GM19351 (cell line): ENCODE measurements at regions not wholly inside any gene's neighbourhood (a gene's known extent, or its start where the extent isn't known, plus 50 kb on each side); places are given as distances from the start of the nearest gene placed in this dataset.

Source experiments
- ATAC-seq: cut with Tn5 transposase; IDR thresholded peaks from one replicate; pipeline ENCODE4 v1.9.1; 2021; ENCODE audit warnings: mild to moderate bottlenecking, moderate library complexity; ENCODE audit not compliant: unreplicated experiment

DNA sequence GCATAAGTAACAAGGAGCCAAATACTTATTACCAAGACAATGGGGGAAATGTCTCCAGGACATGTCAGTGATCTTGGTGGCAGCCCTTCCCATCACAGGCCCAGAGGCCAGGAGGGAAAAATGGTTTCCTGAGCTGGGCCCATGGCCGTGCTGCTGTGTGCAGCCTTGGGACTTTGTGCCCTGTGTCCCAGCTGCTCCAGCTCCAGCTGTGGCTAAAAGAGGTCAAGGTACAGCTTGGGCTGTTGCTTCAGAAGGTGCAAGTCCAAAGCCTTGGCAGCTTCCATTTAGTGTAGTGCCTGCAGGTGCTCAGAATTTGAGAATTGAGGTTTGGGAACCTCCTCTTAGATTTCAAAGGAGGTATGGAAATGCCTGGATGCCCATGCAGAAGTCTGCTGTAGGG is 212.3 kb upstream of the DCN start:
- no peak for ATAC-seq

DNA sequence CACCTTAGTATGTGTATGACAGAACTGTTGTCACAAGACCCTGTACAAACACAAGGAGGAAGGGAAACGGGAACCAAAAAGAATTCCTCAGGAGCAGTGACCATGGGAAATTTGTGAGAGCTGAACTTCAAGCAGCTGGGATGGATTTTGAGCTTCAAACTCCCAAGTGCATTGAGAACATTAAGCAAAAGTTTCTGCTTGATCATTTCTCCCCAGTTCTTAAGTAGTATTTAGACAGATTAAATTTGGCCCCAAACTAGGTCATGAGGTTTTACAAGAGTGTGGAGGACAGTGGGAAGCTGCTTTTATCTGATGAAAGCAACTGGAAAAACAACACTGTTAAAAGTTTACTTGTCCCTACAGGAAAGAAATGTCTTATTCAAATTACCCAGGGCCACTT is 206.0 kb upstream of the DCN start:
- ATAC-seq, result no peak

- no peak for ATAC-seq
These were observed 205.0 kb upstream of the DCN start for GRCh38 chr12:91387461-91388134.

- no peak for ATAC-seq
These were observed 202.2 kb upstream of the DCN start for GRCh38 chr12:91384806-91385205.

GRCh38 chr12:91384366-91384765 is 201.7 kb upstream of the DCN start:
- ATAC-seq, result no peak

DNA sequence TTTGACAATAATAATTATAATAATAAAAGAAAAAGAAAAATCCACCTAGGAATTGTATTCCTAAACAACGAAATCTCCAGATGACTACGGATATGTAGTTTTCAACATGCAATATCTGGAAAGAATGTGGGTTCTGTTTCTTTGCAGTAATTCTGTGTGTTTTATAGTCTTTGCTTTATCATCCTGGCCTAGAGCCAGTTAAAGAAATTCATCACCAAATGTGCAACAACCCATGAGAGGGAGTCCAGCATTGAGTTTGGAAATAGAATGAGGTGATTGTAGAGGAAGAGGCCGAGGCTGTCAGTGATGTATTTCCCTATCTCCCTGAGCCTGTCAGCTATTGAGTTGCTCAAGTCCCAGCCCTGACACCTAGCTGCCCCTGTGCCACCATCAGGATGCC is 200.5 kb upstream of the DCN start:
- ATAC-seq, result no peak

DNA sequence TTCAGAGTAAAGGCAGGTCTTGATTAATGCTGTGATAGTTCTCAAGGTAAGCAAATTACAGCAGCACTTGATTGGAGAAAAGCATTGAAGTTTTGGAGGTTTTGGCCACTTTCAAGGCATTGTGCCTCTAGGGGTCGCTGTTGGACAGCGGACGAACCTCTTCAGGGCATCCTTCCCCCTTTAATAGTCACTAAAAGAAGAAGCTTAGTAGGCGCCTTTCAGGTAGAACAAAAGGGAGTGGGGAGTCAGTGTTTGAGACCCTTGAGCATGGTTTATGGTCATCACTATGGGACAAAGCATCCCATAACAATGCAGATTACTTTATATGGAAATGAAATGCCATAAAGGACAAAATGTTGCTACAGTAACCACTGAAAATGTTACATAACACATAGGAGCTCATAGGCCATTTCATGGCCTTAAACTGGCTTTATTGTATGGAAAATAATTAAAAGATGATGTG is 199.5 kb upstream of the DCN start:
- peak; percentile 81 for ATAC-seq

DNA sequence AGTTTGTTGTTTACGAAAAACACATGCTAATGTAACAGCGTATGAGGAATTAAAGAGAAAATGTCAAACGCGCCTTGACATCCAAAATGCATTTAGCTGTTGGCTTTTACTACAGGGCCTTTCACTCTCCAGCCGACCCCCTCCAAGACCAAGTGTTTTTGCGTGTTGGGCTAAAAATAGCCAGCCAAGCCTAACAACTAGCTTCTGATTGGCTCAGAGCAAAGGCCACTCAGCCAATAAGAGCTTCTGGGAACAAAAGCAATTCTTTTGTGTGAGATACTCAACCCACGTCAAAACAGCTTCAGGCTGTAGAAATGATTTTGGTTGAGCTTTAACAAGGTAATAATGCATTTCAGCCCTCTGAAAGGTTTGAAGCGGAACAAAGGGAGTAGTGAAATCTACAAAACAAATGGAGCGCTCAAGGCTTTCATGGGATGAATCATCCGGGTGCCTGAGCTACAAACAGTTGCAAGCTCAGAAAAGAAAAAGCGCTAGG is 198.7 kb upstream of the DCN start:
- peak; percentile 67 for ATAC-seq

- no peak for ATAC-seq
These were observed 198.0 kb upstream of the DCN start for GRCh38 chr12:91380631-91381030.

- no peak for ATAC-seq
These were observed 196.6 kb upstream of the DCN start for GRCh38 chr12:91379051-91379775.

- ATAC-seq, result no peak
These were observed 194.8 kb upstream of the DCN start for GRCh38 chr12:91377436-91377835.

- ATAC-seq, result no peak
These were observed 190.5 kb upstream of the DCN start for GRCh38 chr12:91373086-91373485.

- no peak for ATAC-seq
These were observed 187.7 kb upstream of the DCN start for GRCh38 chr12:91370086-91370868.

- no peak for ATAC-seq
These were observed 186.0 kb upstream of the DCN start for GRCh38 chr12:91368613-91369012.

DNA sequence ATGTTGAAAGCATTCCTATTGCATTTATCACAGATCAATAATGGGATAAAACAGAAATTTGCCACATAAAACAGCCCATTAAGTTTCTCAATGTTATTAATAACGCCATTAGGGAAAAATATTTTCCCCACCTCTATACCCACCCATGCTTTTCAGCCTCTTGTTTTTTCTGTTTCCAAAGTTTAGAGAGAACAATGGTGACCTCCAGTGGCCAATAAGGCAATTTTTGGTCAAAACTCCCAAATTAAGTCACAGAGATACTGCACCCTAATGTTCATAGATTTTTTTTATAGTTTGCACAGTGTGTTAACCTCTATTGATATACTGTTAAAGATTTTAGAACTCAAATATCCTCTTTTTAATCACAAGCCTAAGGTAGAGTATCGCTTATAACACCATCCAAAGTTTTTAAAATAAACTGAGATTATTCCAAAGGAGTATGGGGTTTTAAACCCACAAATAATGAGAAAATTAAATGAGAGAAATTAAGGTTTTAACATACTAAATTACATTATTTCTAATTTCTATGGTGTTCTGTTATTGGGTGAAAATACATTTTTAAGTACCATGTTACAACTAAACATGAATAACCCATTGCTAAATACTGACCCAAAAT is 184.7 kb upstream of the DCN start:
- ATAC-seq, result peak; percentile 56

GRCh38 chr12:91364471-91365184 is 182.0 kb upstream of the DCN start:
- ATAC-seq, result no peak

- no peak for ATAC-seq
These were observed 179.2 kb upstream of the DCN start for GRCh38 chr12:91361864-91362263.

- no peak for ATAC-seq
These were observed 174.8 kb upstream of the DCN start for GRCh38 chr12:91357381-91357780.

DNA sequence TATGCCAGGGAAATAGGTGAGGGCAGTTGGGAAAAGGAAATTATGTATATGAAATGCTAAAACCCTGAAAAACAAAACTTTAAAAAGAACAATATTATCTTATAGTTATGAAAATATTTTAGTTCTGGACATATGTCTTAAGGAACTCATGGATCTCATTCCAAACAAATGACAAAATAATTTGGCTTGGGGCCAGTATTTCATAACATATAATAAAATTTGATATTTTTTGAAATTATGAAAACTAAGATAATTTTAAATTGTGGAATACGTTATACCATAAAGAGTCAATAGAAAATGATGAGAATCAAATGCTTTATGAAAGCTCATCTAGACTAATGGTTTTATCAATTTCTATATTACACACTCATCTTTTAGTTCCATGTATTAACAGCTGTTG is 173.8 kb upstream of the DCN start:
- no peak for ATAC-seq

DNA sequence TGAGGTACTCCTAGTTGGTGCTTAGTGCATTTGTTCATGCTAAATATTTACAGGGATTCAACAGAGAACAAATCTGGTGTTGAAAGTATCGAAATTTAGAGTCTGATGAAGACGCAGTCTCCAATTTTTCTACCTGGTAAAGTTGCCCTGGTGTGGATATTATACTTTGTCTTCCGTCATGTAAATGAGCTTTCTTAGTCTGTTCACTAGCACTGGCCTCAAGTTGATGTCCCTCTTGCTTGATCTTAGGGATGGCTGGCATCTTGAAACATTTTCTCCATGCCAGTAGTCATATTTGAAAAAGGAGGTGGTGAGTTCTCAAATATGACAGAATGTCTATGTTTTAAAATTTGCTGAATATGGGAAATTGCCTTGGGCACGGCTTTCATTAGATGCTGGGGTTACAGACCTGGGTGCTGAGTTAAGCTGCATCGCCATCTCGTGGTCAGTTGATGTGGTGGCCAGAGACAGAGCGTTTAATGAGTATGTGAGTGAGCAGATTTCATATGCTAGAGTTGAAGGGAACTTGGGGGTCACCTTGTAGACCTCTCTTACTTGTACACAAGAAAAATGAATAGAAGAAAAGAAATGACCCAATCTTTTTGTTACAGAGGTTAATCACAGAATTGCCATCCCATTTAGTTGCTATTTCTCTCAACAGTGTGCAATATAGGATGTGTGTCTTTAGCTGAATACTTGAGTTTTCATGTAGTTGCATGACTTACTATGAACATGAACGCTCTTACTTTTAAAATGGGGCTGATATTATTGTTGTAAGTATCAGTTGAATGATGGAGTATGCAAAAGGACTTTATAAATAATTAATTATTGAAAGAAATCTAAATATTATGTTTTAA is 172.8 kb upstream of the DCN start:
- peak; percentile 99 for ATAC-seq
